K562 (cell line): ENCODE measurements at regions not wholly inside any gene's neighbourhood (a gene's known extent, or its start where the extent isn't known, plus 50 kb on each side); places are given as distances from the start of the nearest gene placed in this dataset.

Source experiments
- ATAC-seq: fragments of 200-7000 bp; cut with Tn5 transposase; 3 replicates; pipeline ENCODE4 v1.9.1; 2020; ENCODE audit warnings: moderate library complexity
- BruUV-seq: library from RNA; stranded (reverse); fragments of 400-500 nt; replicated peaks from 2 replicates; lab custom pipeline; 2021; lab: Mats Ljungman, UMichigan
- CTCF ChIA-PET: fragments of 300-600 bp; formaldehyde crosslinking; extraction: SDS; loops from one replicate; lab custom pipeline; 2021; ENCODE audit warnings: low intra/inter-chr PET ratio; lab: Yijun Ruan, JAX
- POLR2A ChIA-PET: fragments of 300-600, 350-650 bp; sonication (Branson Sonifier 250); formaldehyde crosslinking; extraction: SDS; loops from one replicate; lab custom pipeline; 2021; ENCODE audit warnings: antibody characterized with exemption, inconsistent platforms; lab: Yijun Ruan, JAX
- DNase-seq, 4 experiments: peaks; one replicate each; pipeline versions ENCODE4 v3.0.0 to v3.0.0-alpha.2; 2011 to 2018; ENCODE audit warnings: low spot score in 3 of 4, mixed read lengths in 3 of 4; ENCODE audit errors: extremely low read depth in 1 of 4
- FAIRE-seq: peaks from 2 replicates; lab custom pipeline; 2011; peaks lifted over from hg19 to GRCh38; lab: Jason Lieb, UNC
- H2AFZ ChIP-seq: 2 replicates; pipeline ENCODE4 v1.6.0; 2011; ENCODE audit warnings: low read depth, low read length, control low read depth, inconsistent platforms
- H3K27ac ChIP-seq: fragments of 200-600 bp; 3 replicates; pipeline ENCODE4 v1.8.0; 2011; ENCODE audit warnings: low read depth, mild to moderate bottlenecking, control low read depth, inconsistent platforms, low read length, moderate library complexity, mixed read lengths; ENCODE audit errors: extremely low read depth
- H3K27me3 ChIP-seq, 2 experiments: fragments of 300-600 bp in 1 of 2; 2 replicates in 1 of 2; 3 replicates in 1 of 2; pipeline versions ENCODE4 v1.6.0 to v1.8.0; 2011; ENCODE audit warnings: inconsistent platforms in 2 of 2, low read length in 2 of 2, mild to moderate bottlenecking in 1 of 2, mixed read lengths in 1 of 2, moderate library complexity in 1 of 2; ENCODE audit not compliant: control insufficient read depth in 2 of 2, insufficient read depth in 2 of 2
- H3K36me3 ChIP-seq: fragments of 300-600 bp; 3 replicates; pipeline ENCODE4 v1.8.0; 2011; ENCODE audit warnings: mild to moderate bottlenecking, low read length, inconsistent platforms; ENCODE audit not compliant: control insufficient read depth, insufficient read depth
- H3K4me1 ChIP-seq, 2 experiments: fragments of 200-600 bp in 1 of 2; replicated peaks in 1 of 2; 2 replicates in 1 of 2; 3 replicates in 1 of 2; pipeline versions ENCODE4 v1.5.1 to v1.8.0; 2011; ENCODE audit warnings: inconsistent platforms in 2 of 2, low read length in 2 of 2, mild to moderate bottlenecking in 1 of 2, mixed read lengths in 1 of 2, moderate library complexity in 1 of 2; ENCODE audit not compliant: control insufficient read depth in 2 of 2, insufficient read depth in 2 of 2
- H3K4me2 ChIP-seq: 2 replicates; pipeline ENCODE4 v1.6.1; 2011; ENCODE audit warnings: low read length, control low read depth, inconsistent platforms, mixed read lengths; ENCODE audit not compliant: insufficient read depth
- H3K4me3 ChIP-seq: fragments of 200-600 bp; sonication (generic), shearing (Covaris generic); 2 replicates; pipeline ENCODE4 v1.5.1; 2016; ENCODE audit warnings: control low read depth, inconsistent platforms
- H3K79me2 ChIP-seq: fragments of 200-600 bp; 3 replicates; pipeline ENCODE4 v1.8.0; 2011; ENCODE audit warnings: low read length, inconsistent platforms; ENCODE audit not compliant: control insufficient read depth, insufficient read depth
- H3K9ac ChIP-seq, 2 experiments: 2 replicates each; pipeline versions ENCODE4 v1.6.0 to v1.6.1; 2011; ENCODE audit warnings: low read depth in 2 of 2, low read length in 2 of 2, control low read depth in 1 of 2, inconsistent platforms in 1 of 2, mild to moderate bottlenecking in 1 of 2, mixed read lengths in 1 of 2; ENCODE audit not compliant: insufficient read depth in 1 of 2
- H3K9me1 ChIP-seq: one replicate; pipeline ENCODE4 v1.6.0; 2011; ENCODE audit warnings: inconsistent platforms, mild to moderate bottlenecking, low read length, moderate library complexity; ENCODE audit not compliant: control insufficient read depth, insufficient read depth
- H3K9me3 ChIP-seq: replicated peaks from 2 replicates; pipeline ENCODE4 v1.5.1; 2011; ENCODE audit warnings: low read depth, low read length, inconsistent platforms; ENCODE audit not compliant: control insufficient read depth, insufficient read depth
- H4K20me1 ChIP-seq: replicated peaks from 2 replicates; pipeline ENCODE4 v1.6.1; 2011; ENCODE audit warnings: low read length, inconsistent platforms, mixed read lengths; ENCODE audit not compliant: control insufficient read depth, insufficient read depth
- ADNP ChIP-seq: fragments of 200-800 bp; sonication (Bioruptor generic); IDR thresholded peaks from 2 replicates; pipeline ENCODE4 v1.6.1; 2016; ENCODE audit warnings: missing genetic modification characterization, missing compliant biosample characterization
- BCL6 ChIP-seq: fragments of 250-450 bp; sonication (Bioruptor Pico); IDR thresholded peaks from 2 replicates; pipeline ENCODE4 v1.4.0; 2020
- BRF1 ChIP-seq: IDR thresholded peaks from 3 replicates; pipeline ENCODE4 v1.6.1; 2011; ENCODE audit warnings: borderline replicate concordance, mild to moderate bottlenecking; ENCODE audit not compliant: insufficient read length; ENCODE audit errors: extremely low read depth
- CLOCK ChIP-seq: fragments of 250-450 bp; sonication (Bioruptor Pico); IDR thresholded peaks from 2 replicates; pipeline ENCODE4 v1.4.0; 2020; ENCODE audit warnings: mild to moderate bottlenecking, moderate library complexity, borderline replicate concordance
- HCFC1 ChIP-seq: IDR thresholded peaks from 2 replicates; pipeline ENCODE4 v1.6.1; 2012; ENCODE audit warnings: low read depth, low read length, improper control_type of control experiment
- HMGN3 ChIP-seq: IDR thresholded peaks from 2 replicates; pipeline ENCODE4 v1.6.1; 2011; ENCODE audit warnings: borderline replicate concordance, low read depth, mild to moderate bottlenecking, mixed read lengths, low read length; ENCODE audit not compliant: insufficient read length; ENCODE audit errors: extremely low read depth
- MTA3 ChIP-seq: fragments of 450-650 bp; formaldehyde crosslinking; IDR thresholded peaks from 2 replicates; pipeline ENCODE4 v1.6.1; 2017; ENCODE audit warnings: mild to moderate bottlenecking, borderline replicate concordance
- POLR2G ChIP-seq: fragments of 200-400 bp; formaldehyde crosslinking; IDR thresholded peaks from 2 replicates; pipeline ENCODE4 v1.6.1; 2017; ENCODE audit warnings: low read depth, mild to moderate bottlenecking, antibody characterized with exemption, low read length, moderate library complexity
- RFX7 ChIP-seq: fragments of 250-450 bp; sonication (Bioruptor Pico); IDR thresholded peaks from 2 replicates; pipeline ENCODE4 v1.5.1; 2021; ENCODE audit warnings: mild to moderate bottlenecking
- SPI1 ChIP-seq: IDR thresholded peaks from 2 replicates; pipeline ENCODE4 v1.6.1; 2011; ENCODE audit warnings: low read depth, low read length, control low read depth, borderline replicate concordance
- SRSF9 ChIP-seq: fragments of 200-400 bp; formaldehyde crosslinking; IDR thresholded peaks from 2 replicates; pipeline ENCODE4 v1.6.1; 2017; ENCODE audit warnings: low read depth, low read length, borderline replicate concordance
- STAG1 ChIP-seq: sonication (generic); formaldehyde crosslinking; IDR thresholded peaks from 2 replicates; pipeline ENCODE4 v1.5.0; 2020; ENCODE audit warnings: missing genetic modification reagents, borderline replicate concordance
- TAF1 ChIP-seq: IDR thresholded peaks from 2 replicates; pipeline ENCODE4 v1.6.1; 2011; ENCODE audit warnings: mild to moderate bottlenecking, low read length, moderate library complexity; ENCODE audit not compliant: insufficient read depth, control insufficient read depth, severe bottlenecking; ENCODE audit errors: extremely low read depth
- ZNF175 ChIP-seq: fragments of 200-800 bp; sonication (Bioruptor generic); IDR thresholded peaks from 2 replicates; pipeline ENCODE4 v1.6.1; 2016; ENCODE audit warnings: low read depth, mild to moderate bottlenecking, missing genetic modification characterization, missing compliant biosample characterization
- WGBS: fragments of 100-300 bp; shearing (Covaris generic); methylation state at CpG from one replicate; pipeline ENCODE4 v1.1.6; 2016; ENCODE audit warnings: low coverage, mixed read lengths; ENCODE audit not compliant: insufficient coverage; ENCODE audit errors: missing lambda C conversion rate; 5-methylcytosine and 5-hydroxymethylcytosine counted together
- in situ Hi-C: fragments of 300-500 bp; cut with MboI; formaldehyde crosslinking; loops from 4 replicates; pipeline ENCODE4 v1.15.0; 2018; ENCODE audit warnings: inconsistent platforms, mixed read lengths
- intact Hi-C: fragments of 100-400 bp; cut with micrococcal nuclease; formaldehyde crosslinking; loops from 2 replicates; pipeline ENCODE4 v1.14.2; 2022

- DNase-seq = no peak
- H3K27ac ChIP-seq = no peak overlapping the region
- in situ Hi-C loops = no loop called here
Measured at GRCh38 chr1:172903581-172904220, 147.0 kb downstream of the TNFSF18 start.

GRCh38 chr1:172905452-172905851 lies 145.3 kb downstream of the TNFSF18 start:
- FAIRE-seq = no peak
- no peak overlapping the region for H2AFZ ChIP-seq
- peaks cover 5% of the 10 kb centered on the region for H3K9me3 ChIP-seq
- ChIA-PET POLR2A (interaction anchor here (0.7 kb wide), 2 partner anchors 23 to 41 kb away, joined by 3 read pairs; no protein-coding TSS in a partner anchor), CTCF (no interaction called here)
- H3K9ac ChIP-seq = no peak overlapping the region
- no peaks in the 10 kb centered on the region for H4K20me1 ChIP-seq
- H3K27ac ChIP-seq = no peak overlapping the region
- H3K4me3 ChIP-seq = no peak overlapping the region
- H3K9me1 ChIP-seq = no peaks in the 10 kb centered on the region
- H3K79me2 ChIP-seq = no peaks in the 10 kb centered on the region
- no peaks in the 10 kb centered on the region for H3K27me3 ChIP-seq
- DNase-seq = no peak
- ATAC-seq = no peak
- intact Hi-C loops (no loop called here), in situ Hi-C loops (no loop called here)
- peaks cover 0 to 5% of the 10 kb centered on the region in 2 experiments; a peak in 2 of 5 replicates for H3K4me1 ChIP-seq
- no peak overlapping the region for H3K4me2 ChIP-seq
- no TSS peak for BruUV-seq
- WGBS = 21% methylated on average over 2 of the region's 2 CpGs
- H3K36me3 ChIP-seq = no peaks in the 10 kb centered on the region
- TF ChIP-seq HCFC1 = no peak
- no peak for TF ChIP-seq TAF1
- TF ChIP-seq CLOCK = no peak
- no peak for TF ChIP-seq BCL6 (CRISPR knock-in tag)
- TF ChIP-seq ZNF175 (CRISPR knock-in tag) = no peak
- TF ChIP-seq MTA3 = no peak
- TF ChIP-seq RFX7 (CRISPR knock-in tag) = no peak
- TF ChIP-seq POLR2G = no peak
- no peak for TF ChIP-seq ADNP (tag)
- TF ChIP-seq STAG1 = no peak
- no peak for TF ChIP-seq SPI1

More at GRCh38 chr1:172903581-172904220, 147.0 kb downstream of the TNFSF18 start:
- no peak for TF ChIP-seq BRF1
- no peak for TF ChIP-seq SRSF9
- TF ChIP-seq HMGN3 = no peak
- Histone ChIP-seq H3K79me2 (no peaks in the 10 kb centered on the region), H3K4me2 (no peak overlapping the region), H4K20me1 (no peaks in the 10 kb centered on the region), H3K9me1 (no peaks in the 10 kb centered on the region), H3K36me3 (no peaks in the 10 kb centered on the region), H2AFZ (no peak overlapping the region), H3K4me3 (no peak overlapping the region), H3K9ac (no peak overlapping the region), H3K27me3 (no peaks in the 10 kb centered on the region), H3K4me1 (peaks cover 0 to 5% of the 10 kb centered on the region in 2 experiments; a peak in 2 of 5 replicates), H3K9me3 (peaks cover 5% of the 10 kb centered on the region)
- ATAC-seq = no peak
- POLR2A ChIA-PET = interaction anchor here (1.6 kb wide), 1 partner anchor 9 kb away, joined by 4 read pairs; no protein-coding TSS in a partner anchor
- BruUV-seq = no TSS peak
- no peak for FAIRE-seq
- intact Hi-C loops = no loop called here
- 5% methylated on average over 1 of the region's 1 CpG for WGBS
- CTCF ChIA-PET = no interaction called here
